Ureter (tissue), 1 donor: ENCODE measurements at regions not wholly inside any gene's neighbourhood (a gene's known extent, or its start where the extent isn't known, plus 50 kb on each side); places are given as distances from the start of the nearest gene placed in this dataset.

ENCODE experiments used
- DNase-seq: peaks from one replicate; pipeline ENCODE4 v3.0.0-alpha.2; 2020; ENCODE audit warnings: low spot score
- donor health status: DM: yes; HTN: yes; CAD: no.

DNA sequence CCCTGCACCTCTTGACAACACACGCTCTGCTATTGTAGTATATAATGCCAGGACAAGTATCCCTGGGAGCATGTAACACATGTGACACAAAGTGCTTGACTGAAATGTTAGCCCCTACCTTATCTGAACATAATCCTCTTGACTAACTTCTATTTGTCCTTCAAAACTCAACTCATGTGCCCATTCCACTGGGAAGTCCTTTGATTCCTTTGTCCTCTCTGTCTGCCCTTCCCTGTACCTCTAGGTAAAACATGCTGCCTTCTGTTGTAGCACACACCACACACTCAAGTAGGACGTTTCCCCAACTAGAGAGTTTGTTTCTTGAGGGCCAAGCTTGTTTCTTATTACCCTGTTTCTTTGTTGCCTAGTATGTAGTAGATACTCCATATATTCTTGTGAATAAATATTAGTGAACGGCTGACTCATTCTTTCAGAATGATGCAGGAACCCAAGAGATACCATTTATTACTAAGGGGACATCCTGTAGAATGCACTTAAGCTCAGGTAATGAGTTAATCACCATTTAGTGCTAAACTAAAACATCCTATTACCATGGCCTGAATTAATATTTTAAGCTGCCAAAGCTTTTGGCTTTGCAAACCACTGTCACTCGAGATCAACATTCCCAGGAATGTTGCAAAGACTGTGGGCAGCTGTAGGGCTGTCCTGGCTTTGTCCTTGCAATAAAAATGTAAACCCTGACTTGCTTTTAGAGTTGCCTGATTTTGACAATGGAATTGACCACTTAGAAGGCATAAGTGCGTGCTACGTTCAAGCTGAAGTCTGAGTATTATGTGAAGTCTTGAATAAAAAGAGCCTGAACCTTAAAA, 313.4 kb downstream of the COG6 start:
- DNase-seq: no peak

DNA sequence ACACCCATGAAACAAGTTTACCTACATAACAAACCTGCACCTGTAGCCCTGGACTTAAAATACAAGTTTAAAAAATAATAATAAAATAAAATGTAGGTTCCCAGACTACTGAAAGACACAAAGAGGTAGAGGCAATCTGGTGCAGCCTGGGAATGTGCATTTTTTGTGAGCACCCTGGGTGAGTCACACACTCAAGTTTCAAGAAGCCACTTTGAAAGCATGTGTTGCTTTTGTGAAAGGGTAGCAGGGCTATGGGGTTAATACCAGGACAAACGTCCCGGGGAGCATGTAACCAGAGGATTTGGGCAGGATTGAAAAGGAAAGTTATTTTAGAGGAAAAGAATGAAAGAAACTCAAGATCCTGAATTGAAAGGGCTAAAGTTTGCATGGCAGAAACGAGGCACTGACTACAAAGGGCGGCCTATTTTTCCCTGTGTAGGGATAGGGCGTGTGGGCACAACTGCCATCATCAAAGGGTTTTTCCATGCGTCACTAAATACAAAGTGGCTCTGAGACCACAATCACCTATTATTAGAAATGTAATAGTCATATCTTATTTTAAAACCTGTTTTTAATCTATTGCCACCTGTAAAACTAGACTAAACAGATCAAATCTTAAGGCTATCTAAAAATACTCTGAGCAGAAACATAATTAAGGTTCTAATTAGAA, 314.9 kb downstream of the COG6 start:
- no peak for DNase-seq

DNA sequence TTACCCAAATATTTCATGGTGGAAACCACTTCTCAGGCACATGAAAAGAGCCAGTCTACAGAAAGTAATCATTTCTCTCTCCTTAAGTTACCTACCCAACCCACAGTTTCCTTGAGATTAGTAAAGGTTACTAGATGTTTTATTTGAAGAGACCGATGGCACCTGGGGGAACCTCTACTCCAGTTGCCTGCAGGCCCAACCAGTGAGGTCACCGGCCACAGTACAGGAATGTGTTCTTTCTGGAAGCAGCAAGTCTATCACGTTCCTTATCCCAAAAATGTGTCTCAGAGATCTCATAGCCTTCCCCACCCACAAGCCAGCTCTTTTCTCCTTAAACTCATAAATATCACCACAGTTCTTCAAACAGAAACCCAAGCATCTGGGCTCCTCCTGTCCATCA, 316.1 kb downstream of the COG6 start:
- no peak for DNase-seq

DNA sequence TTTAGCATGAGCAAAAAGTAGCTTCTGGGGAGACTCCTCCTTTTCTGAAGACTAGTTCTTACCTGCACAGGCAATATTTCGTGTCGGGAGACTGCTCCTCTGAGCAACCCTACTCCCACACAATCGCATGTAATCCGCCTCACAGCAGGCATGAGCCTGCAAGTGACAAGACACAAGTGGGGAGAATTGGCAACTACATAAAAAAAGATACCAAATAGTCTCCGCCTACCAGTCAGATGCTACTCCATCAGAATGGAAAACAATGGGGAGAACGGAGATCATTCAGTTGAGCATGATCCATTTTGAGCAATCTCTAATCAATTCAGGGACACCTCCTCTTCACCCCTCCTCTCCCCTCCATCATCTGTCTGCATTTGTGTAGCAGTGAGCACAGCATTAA, 321.0 kb downstream of the COG6 start:
- DNase-seq: no peak

DNA sequence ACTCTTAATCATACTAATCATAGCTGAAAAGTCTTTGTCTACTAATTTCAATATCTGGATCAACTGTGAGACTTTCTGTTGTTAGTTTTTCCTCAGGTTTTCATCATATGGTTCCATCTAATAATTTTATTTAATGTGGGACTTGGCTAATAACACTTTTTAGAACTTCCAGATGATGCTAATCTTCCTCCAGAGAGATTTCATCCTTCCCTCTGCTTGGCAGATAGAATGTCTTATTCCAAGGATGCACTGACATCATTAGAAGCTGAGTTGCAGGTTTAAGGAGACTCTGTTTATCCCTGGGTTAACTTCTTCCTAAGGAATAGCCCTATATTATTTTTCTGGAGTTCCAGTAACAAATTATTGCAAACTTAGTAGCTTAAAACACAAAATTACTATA, 325.6 kb downstream of the COG6 start:
- DNase-seq: no peak

DNA sequence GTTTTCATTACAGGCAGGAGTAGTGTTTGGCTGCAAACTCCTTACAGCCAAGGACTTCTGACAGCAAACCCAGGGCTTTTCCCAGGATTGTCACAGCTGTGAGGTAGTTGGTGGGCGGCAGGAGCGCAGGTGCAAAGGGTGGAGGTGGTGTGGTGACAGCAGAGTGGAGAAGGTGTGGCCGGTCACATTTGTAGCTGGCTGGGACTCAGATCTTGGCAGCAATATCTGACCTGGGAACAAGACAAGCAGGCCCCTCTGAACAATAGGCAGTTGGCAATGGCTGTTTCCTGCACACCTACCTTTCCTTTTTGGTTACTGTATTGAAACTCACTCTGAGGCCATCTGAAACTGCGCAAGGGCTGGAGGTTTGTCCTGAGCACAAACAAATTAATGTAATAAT, 327.3 kb downstream of the COG6 start:
- DNase-seq: no peak

DNA sequence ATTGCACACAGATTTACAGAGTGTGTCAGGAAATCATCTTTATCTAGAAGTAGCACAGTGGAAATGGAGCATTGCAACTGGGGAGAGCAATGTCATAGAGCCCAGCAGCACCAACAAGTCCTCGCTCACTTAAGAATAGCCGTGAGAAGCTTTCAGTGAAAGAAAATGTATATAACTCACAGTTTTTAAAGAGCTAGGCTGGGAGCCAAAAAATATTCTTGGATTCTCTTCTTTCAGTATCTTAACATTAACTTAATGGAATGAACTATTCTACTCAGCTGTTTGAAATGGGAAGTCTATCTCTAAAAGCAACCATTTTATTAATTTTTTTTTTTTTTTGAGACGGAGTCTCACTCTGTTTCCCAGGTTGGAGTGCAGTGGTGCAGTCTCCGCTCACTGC, 329.6 kb downstream of the COG6 start:
- DNase-seq: no peak

DNA sequence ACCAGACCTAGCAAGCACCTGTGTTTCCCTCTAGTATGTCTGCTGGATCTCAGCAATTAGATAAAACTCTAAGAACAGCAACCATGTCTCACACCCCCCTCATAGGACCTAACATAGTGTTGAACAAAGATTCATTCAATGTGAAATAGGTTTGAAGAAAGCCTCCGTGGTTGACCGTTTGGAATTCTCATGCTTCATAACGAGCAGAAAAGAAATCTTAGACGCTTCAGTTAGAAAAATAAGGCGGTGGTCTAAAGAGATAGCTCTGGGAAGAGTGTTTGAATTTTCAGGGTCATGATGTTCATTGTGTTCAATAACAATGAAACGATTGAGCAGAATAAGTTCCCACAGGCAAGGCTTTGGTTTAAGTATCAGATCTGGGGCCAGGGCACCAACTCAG, 332.9 kb downstream of the COG6 start:
- no peak for DNase-seq

DNA sequence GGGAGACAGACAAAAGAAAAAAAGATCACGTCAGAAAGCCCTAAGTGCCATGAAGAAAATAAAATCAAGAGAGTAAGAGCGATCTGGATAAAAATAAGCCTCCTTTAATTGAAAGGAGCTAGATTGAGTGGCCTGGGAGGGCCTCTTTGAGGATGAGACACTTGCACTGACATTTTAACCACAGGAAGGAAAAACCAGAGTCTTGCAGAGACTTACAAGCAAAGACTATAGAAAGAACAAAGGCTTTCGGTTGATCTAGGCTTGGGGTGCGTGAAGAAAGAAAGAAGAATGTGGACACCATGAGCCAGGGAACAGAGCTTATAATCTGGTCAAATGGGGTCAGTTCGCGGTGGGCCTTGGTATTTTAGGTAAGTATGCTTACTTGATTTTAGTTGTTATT, 342.7 kb downstream of the COG6 start:
- DNase-seq: no peak

DNA sequence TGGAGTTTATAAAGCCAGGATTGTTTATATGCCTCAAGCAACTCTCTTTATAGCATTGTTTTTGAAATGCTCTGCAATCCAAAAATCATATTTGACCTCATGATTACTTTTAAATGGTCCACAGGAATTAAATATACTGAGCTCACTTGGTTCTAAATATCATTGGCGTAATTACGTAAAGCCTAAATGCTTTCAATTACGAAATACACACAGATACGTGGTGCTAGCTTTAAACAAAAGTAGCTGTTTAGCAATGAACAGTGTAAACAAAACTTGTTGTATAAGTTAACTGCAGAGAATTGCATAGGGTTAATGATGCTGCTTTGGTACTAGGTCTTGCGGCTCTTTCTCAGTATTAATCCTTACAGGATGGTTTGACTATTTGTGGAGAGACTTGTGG, 346.6 kb downstream of the COG6 start:
- DNase-seq: no peak

DNA sequence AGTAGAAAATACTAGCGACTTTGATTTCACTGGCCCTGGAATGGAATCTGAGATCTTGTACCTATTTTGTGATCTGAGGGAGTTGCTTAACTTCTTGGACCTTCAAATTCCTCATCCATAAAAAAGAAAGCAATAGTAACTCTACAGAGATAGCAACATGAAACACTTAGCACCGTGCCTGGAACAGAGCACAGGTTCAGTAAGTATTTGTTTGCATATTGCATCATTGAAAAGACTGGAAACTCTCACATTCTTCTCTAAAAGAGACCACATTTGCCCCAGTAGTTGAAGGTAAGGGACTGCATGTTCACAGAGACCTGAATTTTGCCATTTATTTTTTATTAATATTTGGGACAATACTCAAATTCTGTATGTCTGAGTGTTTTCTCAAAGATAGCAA, 358.1 kb downstream of the COG6 start:
- DNase-seq: no peak

DNA sequence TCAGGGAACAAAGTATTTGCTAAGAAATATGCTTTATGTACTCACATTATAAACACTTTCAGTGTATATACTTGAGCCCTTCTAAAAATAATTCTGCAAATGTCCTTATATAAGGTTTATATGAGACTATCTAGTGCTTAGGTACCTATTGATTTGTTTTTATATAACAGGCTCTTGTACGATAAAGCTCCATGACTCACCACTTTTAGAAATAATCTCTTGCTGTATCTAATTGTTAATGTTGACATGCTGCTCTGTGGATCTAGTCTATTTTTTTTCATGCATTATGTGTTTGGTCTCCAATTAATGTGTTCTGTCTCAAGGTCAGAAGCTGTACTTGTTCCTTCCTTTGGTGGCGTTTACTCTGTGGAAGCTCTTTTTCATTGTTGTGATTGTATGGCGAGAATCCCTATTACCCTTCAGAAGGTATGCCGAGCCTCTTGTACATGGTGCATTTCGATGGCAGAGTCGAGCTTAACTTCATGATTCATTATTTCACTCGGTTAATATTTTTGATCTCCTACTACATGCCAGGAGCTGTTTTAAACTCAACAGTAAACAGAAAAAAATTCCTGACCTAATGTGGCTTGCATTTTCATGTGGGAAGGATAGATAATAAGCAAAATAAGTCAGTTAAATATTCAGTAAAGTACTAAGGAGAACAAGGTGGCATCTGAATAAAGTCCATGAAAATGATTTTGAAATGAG, 361.6 kb downstream of the COG6 start:
- no peak for DNase-seq

DNA sequence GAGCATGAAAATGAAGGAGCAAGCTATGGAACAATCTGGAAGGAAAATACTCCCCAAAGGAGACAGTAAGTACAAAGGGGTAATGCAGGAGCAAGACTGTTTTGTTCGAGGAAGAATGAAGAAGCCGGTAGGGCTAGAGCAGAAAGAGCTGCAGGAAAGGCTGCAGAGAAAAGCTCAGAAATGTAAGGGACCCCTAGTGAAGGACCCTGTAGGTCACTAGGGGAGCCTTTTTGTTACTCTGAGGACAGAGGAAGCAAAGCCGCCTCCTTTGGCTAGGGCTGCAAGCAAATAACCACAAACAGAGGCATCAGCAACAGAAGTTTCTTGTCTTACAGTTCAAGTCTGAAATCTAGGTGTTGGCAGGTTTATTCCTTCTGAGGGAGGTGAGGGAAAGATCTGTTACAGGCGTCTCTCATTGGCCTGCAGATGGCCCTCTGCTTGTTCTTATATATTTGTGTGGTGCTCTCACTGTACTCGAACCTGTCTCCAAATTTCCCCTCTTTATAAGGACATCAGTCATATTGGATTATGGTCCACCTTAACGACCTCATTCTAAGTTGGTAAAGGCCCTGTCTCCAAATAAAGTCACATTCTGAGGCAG, 362.3 kb downstream of the COG6 start:
- DNase-seq: no peak

DNA sequence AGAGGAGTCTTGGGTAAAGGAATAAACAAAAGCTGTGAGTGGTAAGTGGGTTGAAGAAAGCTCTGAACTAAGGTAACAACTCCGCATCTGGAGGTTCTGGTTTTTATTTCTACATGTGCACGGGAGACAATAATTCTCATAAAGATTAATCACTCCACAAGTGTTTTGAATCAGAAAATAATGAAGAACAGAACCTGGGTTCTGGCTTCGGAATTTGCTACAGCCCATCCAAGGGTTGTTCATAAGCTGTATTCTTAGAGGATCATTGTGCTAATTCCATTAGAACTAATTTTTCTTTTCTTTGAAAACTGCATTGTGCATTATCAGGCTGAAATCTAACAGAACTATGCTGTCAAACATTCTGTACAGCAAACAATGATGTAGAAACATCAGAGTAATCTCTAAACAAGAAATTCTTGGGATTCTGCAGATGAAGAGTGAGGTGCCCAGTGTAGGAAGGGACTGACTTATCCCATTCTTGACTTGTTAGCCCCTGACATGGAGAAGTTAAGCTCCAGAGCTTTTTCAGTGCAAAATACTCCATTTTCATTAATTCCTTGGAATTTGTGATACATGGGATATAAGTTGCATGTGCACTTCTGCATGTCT, 368.2 kb downstream of the COG6 start:
- DNase-seq: no peak

DNA sequence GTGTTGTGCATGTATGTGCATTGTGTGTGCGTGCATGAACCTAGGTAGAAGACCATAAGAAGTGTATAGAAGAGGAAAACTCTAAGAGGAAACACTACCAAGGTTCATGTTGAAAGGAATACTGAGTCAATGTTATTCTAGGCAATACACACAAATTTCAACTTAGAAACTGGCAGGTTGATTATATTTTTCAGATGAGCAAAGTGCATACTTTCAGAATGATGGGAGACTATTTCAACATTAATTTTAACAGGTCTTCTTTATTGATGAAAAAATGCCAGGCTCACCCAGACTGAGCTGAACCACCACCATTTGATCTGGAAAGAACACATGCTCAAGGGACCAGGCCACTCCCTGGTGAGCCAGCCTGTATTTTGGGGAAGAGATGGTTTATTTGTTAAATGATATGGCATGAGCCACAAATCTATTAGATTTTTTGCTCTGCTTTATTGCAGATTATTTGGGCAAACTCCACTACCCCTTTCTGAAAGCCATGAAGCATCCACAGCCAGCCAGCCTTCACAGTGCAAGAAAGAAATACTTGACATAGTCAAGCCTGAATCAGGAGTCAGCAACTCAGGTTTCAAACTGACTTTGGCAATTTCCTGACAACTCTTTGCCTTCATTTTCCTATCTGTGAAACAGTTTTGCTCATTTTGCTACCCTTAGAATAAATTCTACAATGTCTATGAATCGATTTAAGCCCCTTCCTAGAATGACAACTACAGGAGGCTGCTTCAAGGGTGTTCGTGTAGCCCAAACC, 368.9 kb downstream of the COG6 start:
- DNase-seq: no peak

DNA sequence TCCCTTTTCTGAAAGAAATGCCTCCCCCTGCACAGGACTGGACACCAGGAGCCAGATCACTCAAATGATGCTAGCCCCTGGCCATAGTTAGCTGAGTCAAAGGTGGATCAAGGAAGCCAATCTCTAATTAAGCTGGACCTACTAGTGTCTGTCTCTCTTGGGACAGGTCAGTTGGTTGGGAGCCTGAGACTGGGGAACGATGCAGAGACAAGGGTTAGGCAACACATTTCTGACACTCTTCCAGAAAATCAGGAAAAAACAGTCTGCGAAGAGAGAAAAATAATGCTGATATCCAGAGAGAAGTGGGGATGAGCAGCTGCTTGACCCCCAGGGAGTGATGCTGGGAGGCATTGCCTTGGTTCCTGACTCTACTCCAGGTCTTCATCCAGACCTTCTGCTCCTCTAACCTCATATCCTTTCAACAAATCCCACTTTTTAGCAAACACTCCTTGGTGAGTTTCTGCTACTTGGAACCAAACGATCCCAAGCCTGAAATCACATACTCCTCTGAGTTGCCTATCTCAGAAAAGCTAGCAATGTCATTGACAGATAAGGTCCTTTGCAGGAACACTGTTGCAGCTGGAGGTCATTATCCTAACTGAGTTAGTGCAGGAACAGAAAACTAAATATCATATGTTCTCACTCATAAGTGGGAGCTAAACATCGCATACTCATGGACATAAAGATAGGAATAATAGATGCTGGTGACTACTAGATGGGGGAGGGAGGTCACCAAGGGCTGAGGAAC, 369.7 kb downstream of the COG6 start:
- no peak for DNase-seq

DNA sequence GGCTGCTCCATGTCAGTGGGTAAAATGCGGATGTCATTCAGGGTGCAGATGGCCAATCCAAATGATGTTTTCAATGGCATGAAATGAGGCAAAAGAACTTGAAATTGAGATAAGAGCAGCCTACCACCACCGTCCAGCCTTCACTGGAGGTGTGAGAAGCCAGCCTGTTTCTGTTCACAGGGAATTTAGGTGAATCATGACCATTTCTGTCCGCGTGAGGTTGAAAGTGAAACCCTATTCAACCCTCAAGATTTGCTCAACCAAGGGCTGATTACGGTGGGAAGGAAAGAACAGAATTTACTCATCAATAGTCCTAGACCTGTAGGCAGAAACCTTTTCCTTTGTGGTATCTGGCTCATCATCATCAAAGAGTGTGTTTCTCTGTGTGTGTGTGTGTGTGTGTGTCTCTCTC, 370.7 kb downstream of the COG6 start:
- DNase-seq: no peak

DNA sequence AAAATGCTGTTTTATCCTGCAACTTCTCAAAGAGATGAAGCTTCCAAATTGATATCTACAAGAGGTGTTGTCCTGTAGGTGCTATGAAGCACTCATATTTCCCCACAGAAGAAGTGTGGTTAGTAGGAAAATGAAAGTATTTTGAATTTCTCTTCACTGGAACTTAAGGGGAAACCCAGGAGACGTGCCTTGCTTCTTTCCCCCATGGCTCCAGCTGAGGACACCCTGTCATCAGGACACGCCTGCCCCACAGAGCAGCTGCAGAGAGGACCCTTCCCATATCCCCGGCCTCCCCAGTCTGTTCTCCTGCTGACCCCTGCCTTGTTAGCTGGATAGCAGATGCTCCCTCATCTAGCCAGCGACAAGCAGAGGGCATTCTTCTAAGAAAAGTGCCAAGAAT, 371.3 kb downstream of the COG6 start:
- no peak for DNase-seq

DNA sequence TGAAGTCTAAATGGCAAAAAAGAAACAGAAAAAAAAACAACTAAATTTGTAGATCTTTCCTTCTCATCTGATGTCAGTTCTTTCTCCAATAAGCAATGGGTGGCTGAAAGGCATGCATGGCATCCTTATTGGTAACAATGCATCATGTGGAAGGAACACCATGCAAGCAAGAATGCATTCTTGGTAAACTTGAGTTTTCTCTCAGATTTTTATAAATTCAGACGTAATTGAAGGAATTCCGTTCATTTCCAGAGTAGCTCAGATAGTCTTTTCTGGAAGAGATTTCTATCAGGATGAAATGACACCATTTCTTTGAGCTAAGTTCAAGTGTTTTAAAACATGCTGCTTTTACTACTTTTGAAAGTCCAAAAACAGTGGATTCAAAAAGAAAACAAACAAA, 373.0 kb downstream of the COG6 start:
- DNase-seq: no peak

DNA sequence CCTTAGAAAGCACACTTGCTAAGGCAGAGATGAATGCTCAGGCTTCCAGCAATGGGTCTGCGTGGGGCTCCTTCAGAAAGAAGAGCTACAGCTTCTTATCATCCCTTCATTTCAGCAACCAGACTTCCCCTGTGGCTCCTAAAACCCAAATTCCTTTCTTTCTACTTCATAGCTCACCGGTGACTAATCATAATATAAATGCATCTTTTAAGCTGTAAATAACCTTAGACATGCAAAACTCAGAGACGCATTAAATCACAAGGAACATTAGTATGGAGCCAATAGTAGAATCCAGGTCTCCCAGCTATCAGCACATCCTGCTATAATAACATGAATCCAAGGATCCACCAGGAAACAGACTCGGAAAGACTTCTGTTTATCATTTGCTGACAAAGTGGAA, 375.6 kb downstream of the COG6 start:
- no peak for DNase-seq

DNA sequence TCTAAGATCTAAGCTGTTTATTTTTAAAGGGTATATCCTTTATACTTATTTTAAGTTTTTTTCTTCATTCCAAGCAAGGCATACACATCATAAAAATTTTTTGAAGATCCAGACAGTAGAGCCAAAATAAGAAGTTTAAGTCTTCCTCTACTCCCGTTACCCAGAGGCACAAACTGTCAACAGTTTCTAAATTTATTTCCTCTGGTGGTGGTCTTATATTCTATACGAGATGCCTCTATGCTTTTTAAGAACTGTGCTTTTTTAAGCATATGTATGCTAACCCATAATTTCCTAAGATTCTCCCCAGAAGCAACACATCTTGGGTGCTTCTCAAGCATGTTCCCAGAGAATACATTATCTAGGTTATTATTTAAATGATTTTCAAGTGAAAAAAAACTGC, 383.6 kb downstream of the COG6 start:
- DNase-seq: no peak
